ENCODE measurements at regions not wholly inside any gene's neighbourhood (a gene's known extent, or its start where the extent isn't known, plus 50 kb on each side); places are given as distances from the start of the nearest gene placed in this dataset.
A peak's percentile ranks its signal among the peaks of the same experiment; 100 is the strongest.

DNA sequence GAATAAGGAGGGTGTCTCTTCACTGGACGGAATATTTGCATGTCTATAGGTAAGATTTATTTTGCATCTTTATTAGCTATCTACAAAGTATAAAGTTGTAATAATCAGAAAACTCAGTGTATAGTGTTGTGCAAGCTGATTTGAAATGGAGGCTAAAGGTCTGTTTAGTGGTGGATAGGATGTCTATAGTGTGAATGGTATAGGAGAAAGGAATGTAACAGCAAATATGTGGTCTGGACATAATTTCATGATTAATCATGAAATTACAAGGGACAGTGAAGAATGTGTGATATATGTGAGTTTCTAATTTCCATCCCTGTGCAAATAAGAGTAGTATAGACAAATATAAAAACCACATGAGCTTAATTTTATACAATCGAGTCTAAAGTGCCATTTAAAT is 79.3 kb upstream of the CAMK2D start:
- no peak for DNase-seq (ENCODE audit: low spot score)
- Mint-ChIP-seq H3K27me3 (ENCODE audit: unreplicated experiment) (no peaks in the 10 kb centered on the region), H3K9me3 (ENCODE audit: unreplicated experiment) (no peaks in the 10 kb centered on the region), H3K4me1 (ENCODE audit: unreplicated experiment) (no peaks in the 10 kb centered on the region), H3K4me3 (ENCODE audit: unreplicated experiment) (no peak overlapping the region), H3K36me3 (ENCODE audit: low read depth, unreplicated experiment) (no peaks in the 10 kb centered on the region), H3K27ac (ENCODE audit: unreplicated experiment) (no peak overlapping the region)
- TF ChIP-seq, protein P1, sequence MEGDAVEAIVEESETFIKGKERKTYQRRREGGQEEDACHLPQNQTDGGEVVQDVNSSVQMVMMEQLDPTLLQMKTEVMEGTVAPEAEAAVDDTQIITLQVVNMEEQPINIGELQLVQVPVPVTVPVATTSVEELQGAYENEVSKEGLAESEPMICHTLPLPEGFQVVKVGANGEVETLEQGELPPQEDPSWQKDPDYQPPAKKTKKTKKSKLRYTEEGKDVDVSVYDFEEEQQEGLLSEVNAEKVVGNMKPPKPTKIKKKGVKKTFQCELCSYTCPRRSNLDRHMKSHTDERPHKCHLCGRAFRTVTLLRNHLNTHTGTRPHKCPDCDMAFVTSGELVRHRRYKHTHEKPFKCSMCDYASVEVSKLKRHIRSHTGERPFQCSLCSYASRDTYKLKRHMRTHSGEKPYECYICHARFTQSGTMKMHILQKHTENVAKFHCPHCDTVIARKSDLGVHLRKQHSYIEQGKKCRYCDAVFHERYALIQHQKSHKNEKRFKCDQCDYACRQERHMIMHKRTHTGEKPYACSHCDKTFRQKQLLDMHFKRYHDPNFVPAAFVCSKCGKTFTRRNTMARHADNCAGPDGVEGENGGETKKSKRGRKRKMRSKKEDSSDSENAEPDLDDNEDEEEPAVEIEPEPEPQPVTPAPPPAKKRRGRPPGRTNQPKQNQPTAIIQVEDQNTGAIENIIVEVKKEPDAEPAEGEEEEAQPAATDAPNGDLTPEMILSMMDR (IDR thresholded peaks at IDR 0.05; ENCODE audit: unreplicated experiment): no peak

DNA sequence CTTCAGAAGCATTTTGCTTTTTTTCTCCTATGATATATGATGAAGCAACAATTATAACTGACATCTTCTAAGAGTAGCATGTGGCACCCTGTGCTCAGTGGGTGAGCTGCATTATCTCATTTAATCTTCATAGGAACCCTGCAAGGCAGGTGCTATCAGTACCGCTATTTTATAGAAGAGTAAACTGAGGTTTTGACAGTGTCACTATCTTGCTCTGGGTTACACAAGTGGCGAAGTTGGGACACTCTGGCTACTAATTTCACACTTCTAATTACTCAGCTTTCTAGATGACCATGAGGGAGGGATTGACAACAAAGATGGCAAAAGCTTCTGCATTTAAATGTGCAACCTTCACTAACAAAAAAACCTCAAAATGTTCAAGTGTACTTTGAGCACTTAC is 76.9 kb upstream of the CAMK2D start:
- Mint-ChIP-seq H3K36me3 (ENCODE audit: low read depth, unreplicated experiment) (no peaks in the 10 kb centered on the region), H3K9me3 (ENCODE audit: unreplicated experiment) (no peaks in the 10 kb centered on the region), H3K27ac (ENCODE audit: unreplicated experiment) (no peak overlapping the region), H3K4me1 (ENCODE audit: unreplicated experiment) (peaks cover 3% of the 10 kb centered on the region), H3K4me3 (ENCODE audit: unreplicated experiment) (no peak overlapping the region), H3K27me3 (ENCODE audit: unreplicated experiment) (no peaks in the 10 kb centered on the region)
- TF ChIP-seq, protein P1 (IDR thresholded peaks at IDR 0.05; ENCODE audit: unreplicated experiment): no peak
- DNase-seq (ENCODE audit: low spot score): no peak

DNA sequence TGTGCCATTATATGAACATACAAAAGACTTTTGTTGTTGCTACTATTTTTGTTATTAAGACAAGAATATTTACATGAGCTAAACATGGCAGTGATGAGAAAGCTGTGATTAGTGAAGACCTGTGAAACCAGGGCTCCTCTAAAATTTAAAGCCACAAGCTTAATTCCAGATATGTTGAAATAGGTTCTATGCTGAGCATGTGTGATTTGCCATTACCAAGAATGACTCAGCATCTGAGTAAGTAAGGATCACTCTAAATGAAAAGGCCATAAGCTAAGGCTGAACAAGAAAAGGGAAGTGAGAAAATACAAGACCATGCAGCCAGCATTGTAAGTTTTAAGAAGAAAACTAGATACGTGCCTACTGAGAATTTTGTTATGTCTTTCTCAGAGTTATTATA is 75.9 kb upstream of the CAMK2D start:
- H3K4me1 Mint-ChIP-seq (ENCODE audit: unreplicated experiment): peaks cover 3% of the 10 kb centered on the region
- no peak overlapping the region for H3K27ac Mint-ChIP-seq (ENCODE audit: unreplicated experiment)
- TF ChIP-seq, protein P1 (IDR thresholded peaks at IDR 0.05; ENCODE audit: unreplicated experiment): no peak
- no peak overlapping the region for H3K4me3 Mint-ChIP-seq (ENCODE audit: unreplicated experiment)
- DNase-seq (ENCODE audit: low spot score): no peak
- no peaks in the 10 kb centered on the region for H3K9me3 Mint-ChIP-seq (ENCODE audit: unreplicated experiment)
- H3K36me3 Mint-ChIP-seq (ENCODE audit: low read depth, unreplicated experiment): no peaks in the 10 kb centered on the region
- H3K27me3 Mint-ChIP-seq (ENCODE audit: unreplicated experiment): no peaks in the 10 kb centered on the region

DNA sequence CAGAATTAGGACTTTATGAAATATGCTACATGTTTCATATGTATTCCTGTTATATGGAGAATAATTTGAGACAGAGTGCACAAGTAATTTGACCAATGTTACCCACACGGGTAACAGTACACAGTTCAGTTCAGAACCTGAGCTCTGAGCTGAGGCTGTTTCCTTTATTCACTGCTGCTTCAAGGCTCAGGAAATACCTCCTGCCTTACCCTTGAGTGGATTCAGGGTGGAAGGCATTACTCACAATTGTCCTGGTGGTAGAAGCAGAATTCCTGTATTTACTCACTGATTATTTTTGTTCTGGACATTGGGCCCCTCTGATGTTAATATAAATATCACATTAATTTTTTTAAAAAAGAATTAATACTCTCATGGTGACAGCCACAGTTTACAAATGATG is 73.5 kb upstream of the CAMK2D start:
- Mint-ChIP-seq H3K4me3 (ENCODE audit: unreplicated experiment) (no peak overlapping the region), H3K36me3 (ENCODE audit: low read depth, unreplicated experiment) (no peaks in the 10 kb centered on the region), H3K4me1 (ENCODE audit: unreplicated experiment) (peaks cover 3% of the 10 kb centered on the region), H3K27me3 (ENCODE audit: unreplicated experiment) (no peaks in the 10 kb centered on the region), H3K9me3 (ENCODE audit: unreplicated experiment) (no peaks in the 10 kb centered on the region), H3K27ac (ENCODE audit: unreplicated experiment) (no peak overlapping the region)
- peak; percentile 7 for DNase-seq (ENCODE audit: low spot score)
- TF ChIP-seq, protein P1 (IDR thresholded peaks at IDR 0.05; ENCODE audit: unreplicated experiment): no peak

DNA sequence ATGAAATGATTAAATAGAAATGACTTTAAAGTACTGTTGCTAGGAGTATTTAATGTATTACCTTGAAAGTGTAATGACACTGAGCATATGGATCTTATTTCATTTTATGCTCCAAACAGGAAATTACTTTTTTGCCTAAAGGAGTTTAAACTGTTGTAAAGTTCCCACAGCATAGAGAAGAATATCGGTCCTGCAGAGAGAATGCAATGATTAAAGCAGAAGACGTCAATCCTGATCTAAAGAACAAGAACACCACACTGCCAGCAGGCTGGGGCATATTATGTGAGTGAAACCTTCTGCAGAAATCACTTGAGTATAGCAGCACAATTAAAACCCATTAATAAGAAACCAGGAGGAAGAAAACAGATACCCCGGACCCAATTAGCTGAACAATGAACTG is 72.8 kb upstream of the CAMK2D start:
- Mint-ChIP-seq H3K4me3 (ENCODE audit: unreplicated experiment) (no peak overlapping the region), H3K27ac (ENCODE audit: unreplicated experiment) (no peak overlapping the region), H3K4me1 (ENCODE audit: unreplicated experiment) (peaks cover 3% of the 10 kb centered on the region), H3K27me3 (ENCODE audit: unreplicated experiment) (no peaks in the 10 kb centered on the region), H3K36me3 (ENCODE audit: low read depth, unreplicated experiment) (no peaks in the 10 kb centered on the region), H3K9me3 (ENCODE audit: unreplicated experiment) (no peaks in the 10 kb centered on the region)
- no peak for DNase-seq (ENCODE audit: low spot score)
- TF ChIP-seq, protein P1 (IDR thresholded peaks at IDR 0.05; ENCODE audit: unreplicated experiment): no peak

All from endothelial cell (in vitro differentiated cells).